Activated CD4-positive, alpha-beta memory T cell treated with anti-CD3 and anti-CD28 coated beads, Interleukin-2, amount 10 ng/mL, durations not matched to agents 7 days and 5 days (primary cell): ENCODE measurements at regions not wholly inside any gene's neighbourhood (a gene's known extent, or its start where the extent isn't known, plus 50 kb on each side); places are given as distances from the start of the nearest gene placed in this dataset.
A peak's percentile ranks its signal among the peaks of the same experiment; 100 is the strongest.
"Not testable (repeated sequence)": the region's sequence is repeated elsewhere in the genome, so short reads cannot be mapped to it uniquely, and the experiment has no call there.

Experiments
- CTCF ChIA-PET: fragments of 350-600 bp; sonication (Branson Sonifier 250); formaldehyde crosslinking; loops from one replicate; lab custom pipeline; 2021; ENCODE audit warnings: antibody characterized with exemption, inconsistent platforms; lab: Charles Lee
- POLR2A ChIA-PET: fragments of 350-600 bp; sonication (Branson Sonifier 250); formaldehyde crosslinking; loops from one replicate; lab custom pipeline; 2021; ENCODE audit warnings: antibody characterized with exemption; lab: Charles Lee
- DNase-seq: peaks from one replicate; pipeline ENCODE4 v3.0.0-alpha.2; 2020
- H3K27ac Mint-ChIP-seq: one replicate; pipeline ENCODE4 v1.8.0; 2021; ENCODE audit warnings: mild to moderate bottlenecking, mixed read lengths
- H3K27me3 Mint-ChIP-seq: one replicate; pipeline ENCODE4 v1.8.0; 2021; ENCODE audit warnings: mixed read lengths
- H3K36me3 Mint-ChIP-seq: one replicate; pipeline ENCODE4 v1.8.0; 2021; ENCODE audit warnings: low read depth, mixed read lengths
- H3K4me1 Mint-ChIP-seq: one replicate; pipeline ENCODE4 v1.8.0; 2021; ENCODE audit warnings: mixed read lengths
- H3K4me3 Mint-ChIP-seq: one replicate; pipeline ENCODE4 v1.8.0; 2021; ENCODE audit warnings: mild to moderate bottlenecking, mixed read lengths
- H3K9me3 Mint-ChIP-seq: one replicate; pipeline ENCODE4 v1.8.0; 2021; ENCODE audit warnings: mixed read lengths

DNA sequence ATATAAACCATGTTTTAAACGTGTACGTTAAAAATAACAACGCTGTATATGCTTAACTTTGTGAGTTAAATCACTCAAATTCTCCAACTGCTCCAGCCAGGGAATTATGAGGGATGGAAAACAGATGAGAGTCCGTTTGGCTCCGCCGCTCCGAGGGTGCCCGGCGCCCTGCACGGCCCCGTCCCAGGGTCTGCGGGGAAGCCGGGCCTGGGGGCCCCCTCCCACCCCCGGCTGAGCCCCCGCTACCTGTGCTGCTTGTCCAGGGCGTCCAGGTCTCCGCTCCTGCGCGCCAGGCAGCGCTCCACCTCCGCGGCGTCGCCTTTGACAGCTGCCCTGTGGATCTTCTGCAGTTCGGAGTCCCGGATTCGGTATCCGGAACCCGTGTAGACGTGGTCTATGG, 415.5 kb downstream of the FOXD4L4 start:
- H3K4me1 Mint-ChIP-seq, H3K9me3 Mint-ChIP-seq, H3K36me3 Mint-ChIP-seq, H3K4me3 Mint-ChIP-seq, CTCF ChIA-PET, DNase-seq, H3K27ac Mint-ChIP-seq, POLR2A ChIA-PET, H3K27me3 Mint-ChIP-seq: not testable (repeated sequence)

DNA sequence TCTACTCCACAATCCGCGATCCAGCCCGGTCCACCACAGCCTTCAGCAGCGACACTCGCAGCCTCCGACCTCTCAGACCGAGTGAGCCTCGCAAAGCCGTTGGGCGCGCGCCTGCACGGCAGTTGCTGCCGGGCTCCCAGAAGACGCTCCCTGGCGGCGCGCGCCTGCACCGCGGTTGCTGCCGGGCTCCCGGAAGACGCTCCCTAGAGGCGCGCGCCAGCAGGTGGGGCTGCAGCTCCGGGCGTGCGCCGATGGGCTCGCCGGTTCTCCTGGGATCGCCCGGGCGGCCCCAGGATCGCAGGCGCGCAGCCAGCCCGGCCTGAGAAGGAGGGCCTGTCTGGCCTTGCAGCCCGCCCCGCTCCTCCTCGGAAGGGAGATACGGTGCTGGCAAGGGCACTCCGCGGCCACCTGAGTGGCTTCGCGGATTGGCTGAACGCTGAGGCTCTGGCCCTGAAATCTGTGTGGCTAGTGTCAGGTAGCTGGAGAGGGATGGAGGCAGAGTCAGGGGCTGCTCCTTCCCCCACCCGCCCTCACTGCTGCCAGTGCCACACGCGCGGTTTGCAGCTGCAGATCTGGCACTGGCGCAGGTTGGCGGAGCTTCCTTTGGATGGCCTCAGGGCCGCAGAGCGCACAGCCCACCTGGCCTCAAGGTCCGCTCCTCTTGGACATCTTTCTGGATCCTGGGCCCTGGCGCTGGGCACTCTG, 416.2 kb downstream of the FOXD4L4 start:
- H3K27me3 Mint-ChIP-seq, H3K4me1 Mint-ChIP-seq, H3K9me3 Mint-ChIP-seq, H3K27ac Mint-ChIP-seq, CTCF ChIA-PET, H3K36me3 Mint-ChIP-seq, H3K4me3 Mint-ChIP-seq, POLR2A ChIA-PET: not testable (repeated sequence)
- DNase-seq: peak; percentile 53

DNA sequence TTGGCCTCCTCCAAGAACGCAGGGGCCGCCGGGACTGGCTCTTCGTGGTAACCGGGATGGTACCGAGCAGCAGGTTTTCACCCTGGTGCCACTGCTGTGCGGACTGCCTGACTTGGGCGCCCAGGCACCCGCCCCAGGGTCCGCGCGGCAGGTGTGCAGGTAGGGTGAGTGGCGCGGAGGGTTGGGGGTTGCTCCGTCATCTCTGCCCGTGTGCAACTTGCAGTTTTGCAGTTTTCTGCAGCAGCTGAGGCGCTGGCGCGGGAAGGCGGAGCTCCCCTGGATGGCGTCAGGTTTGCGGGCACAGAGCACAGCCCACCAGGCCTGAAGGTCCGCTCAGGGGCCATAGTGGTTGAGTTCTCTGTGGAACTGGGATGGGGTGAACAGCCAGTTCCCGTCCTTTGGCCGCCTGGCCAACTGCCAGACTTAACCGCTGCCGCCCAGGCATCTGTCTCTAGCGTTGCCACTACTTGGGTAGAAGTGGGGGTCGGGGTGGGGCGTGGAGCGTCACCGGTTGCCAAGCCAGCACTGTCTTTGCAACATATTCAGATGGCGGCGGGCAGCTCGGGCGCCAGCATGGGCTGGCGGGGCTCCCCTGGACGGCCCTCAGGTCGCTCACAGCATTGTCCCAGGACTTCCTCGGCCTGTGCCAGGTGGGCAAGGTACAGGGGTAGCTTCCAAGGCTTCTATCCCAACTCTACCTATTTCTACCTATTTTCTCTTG, 417.2 kb downstream of the FOXD4L4 start:
- POLR2A ChIA-PET, H3K9me3 Mint-ChIP-seq: not testable (repeated sequence)

DNA sequence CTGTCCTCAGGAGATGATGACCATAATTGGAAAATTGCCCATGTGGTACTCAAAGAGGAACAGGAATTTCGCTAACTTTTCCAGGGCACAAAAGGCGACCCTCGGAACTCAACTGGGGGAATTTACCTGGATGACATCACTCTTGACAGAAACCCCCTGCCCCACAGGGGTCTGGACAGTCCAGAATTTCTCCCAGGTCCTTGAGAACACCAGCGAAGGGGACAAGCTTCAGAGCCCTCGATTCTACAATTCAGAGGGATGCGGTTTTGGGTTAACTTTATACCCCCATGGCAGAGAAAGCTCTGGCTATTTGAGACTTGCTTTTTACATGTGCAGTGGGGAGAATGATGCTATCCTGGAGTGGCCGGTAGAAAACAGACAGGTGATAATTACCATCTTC, 445.4 kb downstream of the FOXD4L4 start:
- CTCF ChIA-PET, H3K36me3 Mint-ChIP-seq, POLR2A ChIA-PET, H3K27me3 Mint-ChIP-seq, H3K4me3 Mint-ChIP-seq, H3K9me3 Mint-ChIP-seq, H3K4me1 Mint-ChIP-seq, H3K27ac Mint-ChIP-seq, DNase-seq: not testable (repeated sequence)

More for the DNA sequence above, 417.2 kb downstream of the FOXD4L4 start:
- H3K27ac Mint-ChIP-seq, H3K4me1 Mint-ChIP-seq, H3K27me3 Mint-ChIP-seq, CTCF ChIA-PET, DNase-seq, H3K36me3 Mint-ChIP-seq, H3K4me3 Mint-ChIP-seq: not testable (repeated sequence)

DNA sequence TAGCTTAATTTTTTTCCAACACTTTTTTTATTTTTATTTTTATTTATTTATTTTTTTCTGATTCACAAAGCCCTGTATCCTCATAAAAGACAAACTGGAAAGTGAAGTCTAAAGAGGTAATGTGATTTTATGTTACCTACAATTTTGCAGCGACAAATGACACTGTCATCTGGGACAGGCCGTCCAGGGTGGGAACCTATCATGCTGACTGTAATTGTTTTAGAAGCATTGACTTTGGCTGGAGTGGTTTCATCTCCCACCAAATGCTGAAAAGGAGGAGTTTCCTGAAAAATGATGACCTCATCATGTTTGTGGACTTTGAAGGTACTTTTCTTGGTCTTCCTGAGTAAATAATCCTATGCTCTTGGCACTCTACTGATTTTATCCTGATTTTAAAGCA, 446.7 kb downstream of the FOXD4L4 start:
- DNase-seq, H3K27ac Mint-ChIP-seq, H3K9me3 Mint-ChIP-seq, H3K27me3 Mint-ChIP-seq, H3K4me3 Mint-ChIP-seq, H3K36me3 Mint-ChIP-seq, H3K4me1 Mint-ChIP-seq, POLR2A ChIA-PET, CTCF ChIA-PET: not testable (repeated sequence)

DNA sequence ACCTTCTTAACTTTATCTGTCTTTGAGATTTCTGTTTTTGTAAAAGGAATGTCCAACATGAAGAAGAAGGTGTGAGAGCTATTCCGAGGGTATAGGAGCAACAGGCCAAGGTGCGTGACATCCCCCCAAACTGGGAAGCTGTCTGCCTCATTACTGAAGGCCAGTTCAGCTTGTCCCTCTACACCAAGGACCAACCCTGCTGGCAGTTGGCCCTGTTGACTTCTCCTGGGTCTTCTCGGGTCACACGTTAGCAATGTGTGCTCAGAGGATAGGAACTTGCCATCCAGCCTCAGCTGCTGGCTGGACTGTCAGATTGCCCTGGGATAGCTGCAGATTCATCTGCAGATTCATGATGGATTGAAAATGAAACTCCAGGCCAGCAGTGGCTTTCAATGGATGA, 460.3 kb downstream of the FOXD4L4 start:
- POLR2A ChIA-PET, DNase-seq, H3K4me1 Mint-ChIP-seq, H3K4me3 Mint-ChIP-seq, CTCF ChIA-PET, H3K9me3 Mint-ChIP-seq, H3K36me3 Mint-ChIP-seq, H3K27ac Mint-ChIP-seq, H3K27me3 Mint-ChIP-seq: not testable (repeated sequence)

DNA sequence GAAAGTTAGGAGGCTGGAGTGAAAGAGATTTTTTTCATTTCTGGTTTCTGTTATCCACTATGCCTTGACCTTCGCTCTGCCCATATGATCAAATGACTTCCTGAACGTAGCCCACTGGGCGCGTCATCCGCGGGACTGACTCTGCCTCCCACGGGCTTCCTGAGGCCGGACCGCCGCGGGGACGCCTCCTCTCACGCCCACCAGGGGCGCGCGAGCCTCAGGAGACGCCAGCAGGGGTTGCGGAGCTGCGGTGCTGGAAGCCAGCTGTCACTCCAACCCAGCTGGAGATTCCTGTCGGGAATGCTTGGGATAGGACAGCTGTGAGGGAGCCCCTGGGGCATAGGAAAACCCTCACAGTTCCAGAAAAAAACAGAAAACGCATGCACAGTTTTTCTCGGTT, 461.5 kb downstream of the FOXD4L4 start:
- H3K27me3 Mint-ChIP-seq, H3K4me1 Mint-ChIP-seq, H3K36me3 Mint-ChIP-seq, DNase-seq, H3K4me3 Mint-ChIP-seq, CTCF ChIA-PET, H3K27ac Mint-ChIP-seq, H3K9me3 Mint-ChIP-seq, POLR2A ChIA-PET: not testable (repeated sequence)

DNA sequence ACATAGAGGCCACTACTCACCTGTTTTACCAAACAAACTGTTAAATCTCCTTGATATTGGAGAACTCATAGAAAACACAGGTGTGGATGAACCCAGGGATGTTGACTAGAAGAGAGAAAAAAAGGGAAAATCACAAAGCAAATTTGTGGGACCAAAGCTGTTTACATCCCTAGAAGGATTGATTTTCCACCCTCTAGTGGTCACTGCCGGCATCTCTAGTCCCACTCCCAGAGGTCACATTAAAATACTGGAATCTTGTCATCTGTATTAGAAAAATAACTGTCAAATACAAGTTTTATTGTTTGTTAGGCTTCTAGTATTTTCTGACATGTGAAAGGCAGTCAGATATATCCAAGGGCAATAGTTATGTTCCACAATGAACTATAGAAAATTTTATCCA, 469.7 kb downstream of the FOXD4L4 start:
- CTCF ChIA-PET, POLR2A ChIA-PET, H3K36me3 Mint-ChIP-seq: not testable (repeated sequence)

DNA sequence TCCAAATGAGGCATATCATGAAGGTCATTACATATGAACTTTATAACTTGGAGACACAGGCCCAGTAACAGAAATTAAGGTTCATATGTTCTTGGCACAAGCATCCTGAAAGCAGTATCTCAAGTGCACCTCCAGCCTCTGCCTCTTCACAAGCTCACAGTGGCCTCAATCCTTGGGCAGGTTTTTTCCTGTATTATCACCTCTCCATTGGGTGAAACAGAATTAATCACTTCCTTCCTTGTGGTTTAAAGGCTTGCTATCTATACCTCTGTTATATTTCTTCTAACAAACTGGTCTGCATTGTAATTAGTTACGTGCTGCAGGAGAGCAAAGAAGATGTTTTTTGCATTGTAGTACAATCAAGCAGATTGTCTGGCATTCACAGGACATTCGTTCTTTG, 471.0 kb downstream of the FOXD4L4 start:
- H3K27me3 Mint-ChIP-seq, H3K36me3 Mint-ChIP-seq, POLR2A ChIA-PET, H3K4me3 Mint-ChIP-seq, CTCF ChIA-PET, H3K9me3 Mint-ChIP-seq, DNase-seq, H3K4me1 Mint-ChIP-seq, H3K27ac Mint-ChIP-seq: not testable (repeated sequence)

More for the DNA sequence above, 469.7 kb downstream of the FOXD4L4 start:
- not testable (repeated sequence) for H3K27ac Mint-ChIP-seq, H3K9me3 Mint-ChIP-seq, H3K4me1 Mint-ChIP-seq, DNase-seq, H3K27me3 Mint-ChIP-seq, H3K4me3 Mint-ChIP-seq

DNA sequence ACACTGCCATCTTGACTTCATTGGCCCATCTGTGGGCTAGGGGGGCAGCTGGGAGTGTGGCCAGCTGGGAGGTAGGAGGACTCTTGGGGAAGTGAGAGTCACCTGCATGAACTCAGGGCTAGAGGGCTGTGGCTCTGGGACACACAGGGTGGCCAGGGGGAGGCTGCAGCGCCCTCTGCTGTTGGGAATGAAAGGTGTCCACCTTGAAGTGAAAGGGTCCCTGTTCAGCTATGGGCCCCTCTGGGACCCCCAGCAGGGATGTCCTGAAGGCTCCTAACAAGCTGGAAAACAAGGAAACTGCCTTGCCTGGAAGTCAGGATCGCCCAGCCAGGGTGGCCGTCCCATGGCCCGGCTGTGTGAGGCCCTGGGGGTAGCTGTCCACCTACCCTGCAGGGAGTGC, 507.8 kb downstream of the FOXD4L4 start:
- POLR2A ChIA-PET, DNase-seq, H3K4me3 Mint-ChIP-seq, H3K36me3 Mint-ChIP-seq, H3K27ac Mint-ChIP-seq, H3K4me1 Mint-ChIP-seq, CTCF ChIA-PET, H3K27me3 Mint-ChIP-seq, H3K9me3 Mint-ChIP-seq: not testable (repeated sequence)

DNA sequence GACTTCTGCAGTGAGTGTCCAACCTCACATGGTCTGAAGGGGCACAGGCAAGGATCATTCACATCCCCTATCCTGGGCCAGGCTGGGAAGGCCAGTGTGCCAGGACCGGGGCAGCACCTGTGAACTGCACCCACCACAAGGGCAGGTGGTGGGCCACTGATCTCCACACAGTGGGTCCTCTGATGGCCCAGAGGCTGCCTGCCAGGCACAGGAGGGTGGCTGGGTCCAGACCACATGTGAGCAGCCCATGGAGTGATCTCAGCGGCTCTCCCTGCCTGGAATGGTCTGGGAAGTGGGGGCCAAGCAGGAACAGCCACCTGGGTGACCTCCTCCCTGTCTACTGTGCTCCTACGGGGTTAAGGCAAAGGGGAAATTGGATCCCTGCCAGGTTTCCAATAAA, 508.5 kb downstream of the FOXD4L4 start:
- CTCF ChIA-PET, H3K4me3 Mint-ChIP-seq, POLR2A ChIA-PET, H3K4me1 Mint-ChIP-seq, H3K27me3 Mint-ChIP-seq, DNase-seq, H3K27ac Mint-ChIP-seq, H3K9me3 Mint-ChIP-seq, H3K36me3 Mint-ChIP-seq: not testable (repeated sequence)

DNA sequence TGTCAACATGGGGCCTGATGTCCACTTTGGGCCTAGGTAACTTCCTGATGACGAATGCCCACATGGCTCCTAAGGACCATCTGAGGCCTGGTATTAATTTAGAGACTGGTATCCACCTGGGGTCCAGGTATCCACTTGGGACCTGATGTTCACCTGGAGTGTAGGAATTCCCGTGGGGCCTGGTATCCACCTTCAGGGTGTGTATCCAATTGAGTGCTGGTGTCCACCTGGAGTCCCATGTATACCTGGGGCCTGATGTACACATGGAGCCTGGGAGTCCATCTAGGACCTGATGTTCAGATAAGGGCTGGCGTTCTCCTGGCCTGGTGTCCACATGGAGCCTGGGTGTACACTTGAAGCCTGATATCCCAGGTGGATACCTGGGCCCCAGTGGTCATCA, 520.6 kb downstream of the FOXD4L4 start:
- H3K4me1 Mint-ChIP-seq, H3K27ac Mint-ChIP-seq, H3K4me3 Mint-ChIP-seq, H3K9me3 Mint-ChIP-seq, H3K27me3 Mint-ChIP-seq, POLR2A ChIA-PET, CTCF ChIA-PET, DNase-seq, H3K36me3 Mint-ChIP-seq: not testable (repeated sequence)

DNA sequence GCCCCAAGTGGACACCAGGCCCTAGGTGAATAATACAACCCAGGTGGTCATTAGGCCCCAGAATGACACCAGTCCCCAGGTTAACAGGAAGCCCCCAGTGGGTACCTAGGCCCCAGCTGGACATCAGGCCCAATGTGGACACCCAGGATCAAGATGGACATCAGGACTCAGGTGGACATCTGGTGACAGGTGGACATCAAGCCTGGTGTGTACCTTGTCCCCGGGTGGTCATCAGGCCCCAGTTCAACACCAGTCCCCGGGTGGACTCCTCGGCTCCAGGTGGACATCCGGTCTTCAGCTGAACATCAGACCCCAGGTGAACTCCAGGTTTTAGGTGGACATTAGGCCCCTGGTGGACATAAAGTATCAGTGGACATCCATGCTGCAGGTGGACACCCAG, 524.6 kb downstream of the FOXD4L4 start:
- H3K27me3 Mint-ChIP-seq, CTCF ChIA-PET: not testable (repeated sequence)

DNA sequence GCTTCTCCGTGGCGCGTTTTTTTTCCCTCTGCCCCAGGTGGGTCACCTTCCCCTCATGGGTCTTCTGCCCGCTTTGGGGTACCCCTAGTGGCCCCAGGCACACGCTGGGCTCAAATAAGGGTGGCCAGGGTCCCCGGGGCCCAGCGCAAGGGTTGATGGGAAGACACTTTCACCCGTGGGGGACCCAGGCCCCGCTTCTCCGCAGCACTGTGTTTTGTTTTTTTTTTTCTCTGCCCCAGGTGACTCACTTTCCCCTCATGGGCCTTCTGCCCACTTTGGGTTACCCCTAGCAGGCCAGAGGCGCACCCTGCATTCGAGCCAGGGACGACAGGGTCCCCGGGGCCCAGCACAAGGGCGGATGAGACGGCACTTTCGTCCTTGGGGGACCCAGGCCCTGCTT, 526.7 kb downstream of the FOXD4L4 start:
- H3K4me3 Mint-ChIP-seq, H3K36me3 Mint-ChIP-seq, CTCF ChIA-PET, H3K27me3 Mint-ChIP-seq, H3K27ac Mint-ChIP-seq, POLR2A ChIA-PET, H3K9me3 Mint-ChIP-seq, DNase-seq, H3K4me1 Mint-ChIP-seq: not testable (repeated sequence)

More for the DNA sequence above, 524.6 kb downstream of the FOXD4L4 start:
- POLR2A ChIA-PET, H3K4me1 Mint-ChIP-seq, H3K9me3 Mint-ChIP-seq, DNase-seq, H3K36me3 Mint-ChIP-seq, H3K4me3 Mint-ChIP-seq, H3K27ac Mint-ChIP-seq: not testable (repeated sequence)
